Calu3 (cell line): ENCODE measurements at regions not wholly inside any gene's neighbourhood (a gene's known extent, or its start where the extent isn't known, plus 50 kb on each side); places are given as distances from the start of the nearest gene placed in this dataset.

Experiments used
- BruUV-seq: library from RNA; stranded (reverse); fragments of 400-500 nt; replicated peaks from 2 replicates; lab custom pipeline; 2021; lab: Mats Ljungman, UMichigan
- CTCF ChIA-PET: fragments of 300-600 bp; sonication (Branson Sonifier 250); formaldehyde crosslinking; loops from one replicate; lab custom pipeline; 2022; ENCODE audit warnings: antibody characterized with exemption; lab: Charles Lee
- DNase-seq: peaks from one replicate; pipeline ENCODE4 v3.0.0; 2022
- H3K27ac Mint-ChIP-seq: one replicate; pipeline ENCODE4 v1.8.0; 2022; ENCODE audit warnings: mixed read lengths; ENCODE audit not compliant: unreplicated experiment
- H3K27me3 Mint-ChIP-seq: one replicate; pipeline ENCODE4 v1.8.0; 2022; ENCODE audit warnings: mixed read lengths; ENCODE audit not compliant: unreplicated experiment
- H3K36me3 Mint-ChIP-seq: one replicate; pipeline ENCODE4 v1.8.0; 2022; ENCODE audit warnings: mild to moderate bottlenecking, moderate library complexity, mixed read lengths; ENCODE audit not compliant: insufficient read depth, unreplicated experiment
- H3K4me1 Mint-ChIP-seq: one replicate; pipeline ENCODE4 v1.8.0; 2022; ENCODE audit warnings: mild to moderate bottlenecking, low read depth, mixed read lengths; ENCODE audit not compliant: unreplicated experiment
- H3K4me3 Mint-ChIP-seq: one replicate; pipeline ENCODE4 v1.8.0; 2022; ENCODE audit warnings: mild to moderate bottlenecking, low read depth, moderate library complexity, mixed read lengths; ENCODE audit not compliant: unreplicated experiment
- H3K9me3 Mint-ChIP-seq: one replicate; pipeline ENCODE4 v1.8.0; 2022; ENCODE audit warnings: low read depth, mixed read lengths; ENCODE audit not compliant: unreplicated experiment
- intact Hi-C: fragments of 100-400 bp; cut with micrococcal nuclease; formaldehyde crosslinking; loops from one replicate; pipeline ENCODE4 v1.10.0; 2022; ENCODE audit not compliant: unreplicated experiment
- TF ChIP-seq, protein P1 (sequence below): fragments of 200-600 bp; IDR thresholded peaks from one replicate; pipeline ENCODE4 v1.8.0; 2022; ENCODE audit warnings: antibody characterized with exemption; ENCODE audit not compliant: unreplicated experiment

- no peak for DNase-seq
- no peaks in the 10 kb centered on the region for H3K27me3 Mint-ChIP-seq
- H3K27ac Mint-ChIP-seq = no peak overlapping the region
- H3K36me3 Mint-ChIP-seq = no peaks in the 10 kb centered on the region
- H3K9me3 Mint-ChIP-seq = peaks cover 5% of the 10 kb centered on the region
- H3K4me3 Mint-ChIP-seq = no peak overlapping the region
- BruUV-seq = no TSS peak
- CTCF ChIA-PET = no interaction called here
- no peaks in the 10 kb centered on the region for H3K4me1 Mint-ChIP-seq
- TF ChIP-seq, protein P1, sequence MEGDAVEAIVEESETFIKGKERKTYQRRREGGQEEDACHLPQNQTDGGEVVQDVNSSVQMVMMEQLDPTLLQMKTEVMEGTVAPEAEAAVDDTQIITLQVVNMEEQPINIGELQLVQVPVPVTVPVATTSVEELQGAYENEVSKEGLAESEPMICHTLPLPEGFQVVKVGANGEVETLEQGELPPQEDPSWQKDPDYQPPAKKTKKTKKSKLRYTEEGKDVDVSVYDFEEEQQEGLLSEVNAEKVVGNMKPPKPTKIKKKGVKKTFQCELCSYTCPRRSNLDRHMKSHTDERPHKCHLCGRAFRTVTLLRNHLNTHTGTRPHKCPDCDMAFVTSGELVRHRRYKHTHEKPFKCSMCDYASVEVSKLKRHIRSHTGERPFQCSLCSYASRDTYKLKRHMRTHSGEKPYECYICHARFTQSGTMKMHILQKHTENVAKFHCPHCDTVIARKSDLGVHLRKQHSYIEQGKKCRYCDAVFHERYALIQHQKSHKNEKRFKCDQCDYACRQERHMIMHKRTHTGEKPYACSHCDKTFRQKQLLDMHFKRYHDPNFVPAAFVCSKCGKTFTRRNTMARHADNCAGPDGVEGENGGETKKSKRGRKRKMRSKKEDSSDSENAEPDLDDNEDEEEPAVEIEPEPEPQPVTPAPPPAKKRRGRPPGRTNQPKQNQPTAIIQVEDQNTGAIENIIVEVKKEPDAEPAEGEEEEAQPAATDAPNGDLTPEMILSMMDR = no peak
- intact Hi-C loops = no loop called here
Observed at GRCh38 chr6:78808356-78808891, 58.9 kb upstream of the IRAK1BP1 start.

GRCh38 chr6:78808933-78809332, 58.4 kb upstream of the IRAK1BP1 start:
- H3K9me3 Mint-ChIP-seq = peaks cover 5% of the 10 kb centered on the region

DNA sequence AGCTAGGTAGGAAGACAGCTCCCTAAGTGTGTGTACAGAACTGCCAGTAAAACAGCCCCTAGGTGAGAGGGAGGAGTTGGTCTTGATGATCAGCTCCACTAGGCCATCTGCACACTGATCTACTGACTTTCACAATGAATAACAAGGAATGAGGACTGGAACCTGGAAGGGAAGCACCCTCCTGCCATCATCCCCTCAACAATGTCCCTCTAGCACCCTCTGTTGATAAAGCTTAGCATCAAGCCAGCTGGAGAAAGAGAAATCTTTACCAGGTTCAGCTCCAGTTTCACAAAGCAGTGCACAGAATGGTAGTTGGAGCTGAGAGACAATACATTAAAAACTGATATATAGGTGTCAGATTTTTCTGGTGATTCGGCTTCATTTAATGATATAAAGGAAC, 57.2 kb upstream of the IRAK1BP1 start:
- DNase-seq = peak; percentile 52
- TF ChIP-seq, protein P1 = peak; percentile 66
- Mint-ChIP-seq H3K4me3 (no peak overlapping the region), H3K27ac (no peak overlapping the region), H3K27me3 (no peaks in the 10 kb centered on the region), H3K9me3 (peaks cover 4% of the 10 kb centered on the region), H3K36me3 (no peaks in the 10 kb centered on the region), H3K4me1 (no peaks in the 10 kb centered on the region)
- BruUV-seq = no TSS peak
- CTCF ChIA-PET = interaction anchor here (0.8 to 1.5 kb wide), 4 partner anchors 119 to 1190 kb away, joined by 3 to 11 read pairs (median 3); no protein-coding TSS in a partner anchor
- intact Hi-C loops = loop anchor here (1.0 to 2.0 kb wide), 2 partner anchors 374 to 1069 kb away; no protein-coding TSS in a partner anchor

More at GRCh38 chr6:78808933-78809332, 58.4 kb upstream of the IRAK1BP1 start:
- Mint-ChIP-seq H3K27me3 (no peaks in the 10 kb centered on the region), H3K4me3 (no peak overlapping the region), H3K36me3 (no peaks in the 10 kb centered on the region), H3K27ac (no peak overlapping the region), H3K4me1 (no peaks in the 10 kb centered on the region)
- intact Hi-C loops = no loop called here
- BruUV-seq = no TSS peak
- TF ChIP-seq, protein P1 = no peak
- CTCF ChIA-PET = no interaction called here
- no peak for DNase-seq

- H3K9me3 Mint-ChIP-seq = peaks cover 4% of the 10 kb centered on the region
- no peaks in the 10 kb centered on the region for H3K36me3 Mint-ChIP-seq
- no TSS peak for BruUV-seq
- H3K4me3 Mint-ChIP-seq = no peak overlapping the region
- CTCF ChIA-PET = interaction anchor here (0.6 to 1.5 kb wide), 3 partner anchors 232 to 959 kb away, joined by 3 to 11 read pairs (median 3); no protein-coding TSS in a partner anchor
- TF ChIP-seq, protein P1 = no peak
- H3K4me1 Mint-ChIP-seq = no peaks in the 10 kb centered on the region
- H3K27me3 Mint-ChIP-seq = no peaks in the 10 kb centered on the region
- H3K27ac Mint-ChIP-seq = no peak overlapping the region
- DNase-seq = no peak
- intact Hi-C loops = loop anchor here (1.0 to 2.0 kb wide), 2 partner anchors 374 to 1070 kb away; no protein-coding TSS in a partner anchor
Observed at GRCh38 chr6:78810698-78811097, 56.7 kb upstream of the IRAK1BP1 start.
